ENCODE measurements at regions not wholly inside any gene's neighbourhood (a gene's known extent, or its start where the extent isn't known, plus 50 kb on each side); places are given as distances from the start of the nearest gene placed in this dataset.

DNA sequence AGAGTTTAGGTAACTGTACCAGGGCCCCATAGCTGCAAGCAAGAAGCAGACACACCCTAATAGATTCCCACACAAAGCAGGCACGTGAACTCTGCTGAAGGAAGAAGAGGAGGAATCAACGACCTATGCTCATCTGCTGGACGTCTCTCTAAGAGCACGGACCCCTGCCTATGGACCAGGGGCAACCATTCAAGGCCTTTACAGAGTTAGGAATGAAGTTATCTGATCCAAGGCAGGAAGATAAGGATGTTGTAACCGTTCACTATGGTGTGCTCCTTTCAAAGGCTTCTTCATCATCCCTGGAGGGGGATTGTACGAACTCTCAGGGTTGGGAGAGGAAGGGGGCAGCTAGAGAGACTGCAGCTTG is 141.6 kb upstream of the PARP11 start (continued):
- TF ChIP-seq, protein P1, sequence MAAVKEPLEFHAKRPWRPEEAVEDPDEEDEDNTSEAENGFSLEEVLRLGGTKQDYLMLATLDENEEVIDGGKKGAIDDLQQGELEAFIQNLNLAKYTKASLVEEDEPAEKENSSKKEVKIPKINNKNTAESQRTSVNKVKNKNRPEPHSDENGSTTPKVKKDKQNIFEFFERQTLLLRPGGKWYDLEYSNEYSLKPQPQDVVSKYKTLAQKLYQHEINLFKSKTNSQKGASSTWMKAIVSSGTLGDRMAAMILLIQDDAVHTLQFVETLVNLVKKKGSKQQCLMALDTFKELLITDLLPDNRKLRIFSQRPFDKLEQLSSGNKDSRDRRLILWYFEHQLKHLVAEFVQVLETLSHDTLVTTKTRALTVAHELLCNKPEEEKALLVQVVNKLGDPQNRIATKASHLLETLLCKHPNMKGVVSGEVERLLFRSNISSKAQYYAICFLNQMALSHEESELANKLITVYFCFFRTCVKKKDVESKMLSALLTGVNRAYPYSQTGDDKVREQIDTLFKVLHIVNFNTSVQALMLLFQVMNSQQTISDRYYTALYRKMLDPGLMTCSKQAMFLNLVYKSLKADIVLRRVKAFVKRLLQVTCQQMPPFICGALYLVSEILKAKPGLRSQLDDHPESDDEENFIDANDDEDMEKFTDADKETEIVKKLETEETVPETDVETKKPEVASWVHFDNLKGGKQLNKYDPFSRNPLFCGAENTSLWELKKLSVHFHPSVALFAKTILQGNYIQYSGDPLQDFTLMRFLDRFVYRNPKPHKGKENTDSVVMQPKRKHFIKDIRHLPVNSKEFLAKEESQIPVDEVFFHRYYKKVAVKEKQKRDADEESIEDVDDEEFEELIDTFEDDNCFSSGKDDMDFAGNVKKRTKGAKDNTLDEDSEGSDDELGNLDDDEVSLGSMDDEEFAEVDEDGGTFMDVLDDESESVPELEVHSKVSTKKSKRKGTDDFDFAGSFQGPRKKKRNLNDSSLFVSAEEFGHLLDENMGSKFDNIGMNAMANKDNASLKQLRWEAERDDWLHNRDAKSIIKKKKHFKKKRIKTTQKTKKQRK (IDR thresholded peaks at IDR 0.05; ENCODE audit: low read length), result no peak
- 0 out of 2 replicates have a peak, but pooled peaks have one; percentile 12 for TF ChIP-seq ZIK1 (CRISPR knock-in tag; IDR thresholded peaks at IDR 0.05; ENCODE audit: borderline replicate concordance, low read depth)
- 0 out of 2 replicates have a peak, but pooled peaks have one; percentile 33 for TF ChIP-seq ZNF136 (CRISPR knock-in tag; IDR thresholded peaks at IDR 0.05; ENCODE audit: low read depth)
- 0 out of 2 replicates have a peak, but pooled peaks have one; percentile 16 for TF ChIP-seq KLF12 (CRISPR knock-in tag; IDR thresholded peaks at IDR 0.05; ENCODE audit: borderline replicate concordance)
- TF ChIP-seq, protein P2, sequence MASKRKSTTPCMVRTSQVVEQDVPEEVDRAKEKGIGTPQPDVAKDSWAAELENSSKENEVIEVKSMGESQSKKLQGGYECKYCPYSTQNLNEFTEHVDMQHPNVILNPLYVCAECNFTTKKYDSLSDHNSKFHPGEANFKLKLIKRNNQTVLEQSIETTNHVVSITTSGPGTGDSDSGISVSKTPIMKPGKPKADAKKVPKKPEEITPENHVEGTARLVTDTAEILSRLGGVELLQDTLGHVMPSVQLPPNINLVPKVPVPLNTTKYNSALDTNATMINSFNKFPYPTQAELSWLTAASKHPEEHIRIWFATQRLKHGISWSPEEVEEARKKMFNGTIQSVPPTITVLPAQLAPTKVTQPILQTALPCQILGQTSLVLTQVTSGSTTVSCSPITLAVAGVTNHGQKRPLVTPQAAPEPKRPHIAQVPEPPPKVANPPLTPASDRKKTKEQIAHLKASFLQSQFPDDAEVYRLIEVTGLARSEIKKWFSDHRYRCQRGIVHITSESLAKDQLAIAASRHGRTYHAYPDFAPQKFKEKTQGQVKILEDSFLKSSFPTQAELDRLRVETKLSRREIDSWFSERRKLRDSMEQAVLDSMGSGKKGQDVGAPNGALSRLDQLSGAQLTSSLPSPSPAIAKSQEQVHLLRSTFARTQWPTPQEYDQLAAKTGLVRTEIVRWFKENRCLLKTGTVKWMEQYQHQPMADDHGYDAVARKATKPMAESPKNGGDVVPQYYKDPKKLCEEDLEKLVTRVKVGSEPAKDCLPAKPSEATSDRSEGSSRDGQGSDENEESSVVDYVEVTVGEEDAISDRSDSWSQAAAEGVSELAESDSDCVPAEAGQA (IDR thresholded peaks at IDR 0.05; ENCODE audit: low read depth), result no peak
- TF ChIP-seq, protein P2 (CRISPR knock-in tag; IDR thresholded peaks at IDR 0.05; ENCODE audit: borderline replicate concordance), result no peak
- TF ChIP-seq, protein P3, sequence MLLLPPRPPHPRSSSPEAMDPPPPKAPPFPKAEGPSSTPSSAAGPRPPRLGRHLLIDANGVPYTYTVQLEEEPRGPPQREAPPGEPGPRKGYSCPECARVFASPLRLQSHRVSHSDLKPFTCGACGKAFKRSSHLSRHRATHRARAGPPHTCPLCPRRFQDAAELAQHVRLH (CRISPR knock-in tag; IDR thresholded peaks at IDR 0.05; ENCODE audit: borderline replicate concordance, low read depth), result no peak
- no peak for TF ChIP-seq JARID2 (CRISPR knock-in tag; IDR thresholded peaks at IDR 0.05; ENCODE audit: insufficient replicate concordance)
- 0 out of 2 replicates have a peak, but pooled peaks have one; percentile 38 for TF ChIP-seq ZNF547 (CRISPR knock-in tag; IDR thresholded peaks at IDR 0.05)
- TF ChIP-seq ZNF766 (CRISPR knock-in tag; IDR thresholded peaks at IDR 0.05; ENCODE audit: borderline replicate concordance), result no peak
- peak; percentile 48; the same call in 1 of the 2 replicates for TF ChIP-seq CHD4 (IDR thresholded peaks at IDR 0.05; ENCODE audit: borderline replicate concordance, low read length)
- TF ChIP-seq ZNF224 (CRISPR knock-in tag; IDR thresholded peaks at IDR 0.05), result peak; percentile 61; the same call in 1 of the 2 replicates
- no peak for TF ChIP-seq ONECUT2 (CRISPR knock-in tag; IDR thresholded peaks at IDR 0.05)
- TF ChIP-seq GTF2F1 (IDR thresholded peaks at IDR 0.05; ENCODE audit: low read length), result 0 out of 2 replicates have a peak, but pooled peaks have one; percentile 26
- TF ChIP-seq ZNF552 (CRISPR knock-in tag; IDR thresholded peaks at IDR 0.05; ENCODE audit: borderline replicate concordance), result no peak
- peak; percentile 61; the same call in 1 of the 2 replicates for TF ChIP-seq ZC3H4 (CRISPR knock-in tag; IDR thresholded peaks at IDR 0.05; ENCODE audit: borderline replicate concordance)
- peak; percentile 63 for TF ChIP-seq RBFOX2 (IDR thresholded peaks at IDR 0.05; ENCODE audit: low read depth, low read length)
- TF ChIP-seq, protein P4, sequence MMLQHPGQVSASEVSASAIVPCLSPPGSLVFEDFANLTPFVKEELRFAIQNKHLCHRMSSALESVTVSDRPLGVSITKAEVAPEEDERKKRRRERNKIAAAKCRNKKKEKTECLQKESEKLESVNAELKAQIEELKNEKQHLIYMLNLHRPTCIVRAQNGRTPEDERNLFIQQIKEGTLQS (CRISPR knock-in tag; IDR thresholded peaks at IDR 0.05), result no peak
- peak; percentile 78 for TF ChIP-seq POLR2G (IDR thresholded peaks at IDR 0.05; ENCODE audit: low read depth, low read length)
- TF ChIP-seq KLF11 (CRISPR knock-in tag; IDR thresholded peaks at IDR 0.05), result no peak
